HG02943 (cell line): ENCODE measurements at regions not wholly inside any gene's neighbourhood (a gene's known extent, or its start where the extent isn't known, plus 50 kb on each side); places are given as distances from the start of the nearest gene placed in this dataset.

Experiments used
- ATAC-seq: cut with Tn5 transposase; IDR thresholded peaks from one replicate; pipeline ENCODE4 v1.9.1; 2021; ENCODE audit warnings: mild to moderate bottlenecking, low read depth, moderate library complexity; ENCODE audit not compliant: unreplicated experiment

DNA sequence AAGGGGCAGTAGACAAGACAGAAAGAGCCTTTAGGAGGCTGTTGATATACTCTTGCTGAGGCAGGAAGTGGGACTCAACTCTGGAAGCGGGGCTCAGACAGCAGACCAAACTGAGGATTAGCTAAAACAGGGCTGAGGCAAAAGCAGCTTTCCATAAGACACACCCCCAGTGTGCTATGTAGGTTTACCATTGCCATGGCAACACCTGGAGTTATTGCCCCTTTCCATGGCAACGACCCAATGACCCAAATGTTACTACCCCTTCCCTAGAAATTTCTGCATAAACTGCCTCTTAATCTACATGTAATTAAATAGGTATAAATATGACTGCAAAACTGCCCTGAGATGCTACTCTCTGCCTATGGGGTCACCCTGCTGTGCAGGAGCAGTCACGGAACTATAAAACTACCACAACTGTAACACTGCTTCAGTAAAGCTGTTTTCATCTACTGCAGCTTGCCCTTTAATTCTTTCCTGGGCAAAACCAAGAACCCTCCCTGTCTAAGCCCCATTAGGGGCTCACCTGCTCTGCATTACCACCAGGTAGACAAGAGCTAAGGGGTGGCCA, 348.4 kb upstream of the PODXL start:
- no peak for ATAC-seq

DNA sequence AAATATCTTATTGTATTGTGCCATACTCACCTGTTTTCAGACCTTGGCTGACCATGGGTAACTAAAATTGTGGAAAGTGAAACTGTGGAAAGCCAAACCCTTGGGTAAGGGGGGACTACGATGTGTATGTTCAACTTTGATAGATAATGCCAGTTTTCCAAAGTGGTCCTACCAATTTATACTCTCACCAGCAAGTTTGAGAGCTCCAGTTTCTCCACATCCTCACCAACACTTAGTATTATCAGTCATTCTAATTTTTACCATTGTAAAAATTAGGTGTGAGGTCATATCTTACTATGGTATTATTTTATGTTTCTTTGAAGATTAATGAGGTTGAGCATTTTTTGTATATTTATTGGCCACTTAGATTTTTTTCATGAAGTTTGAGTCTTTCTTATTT, 346.9 kb upstream of the PODXL start:
- no peak for ATAC-seq

DNA sequence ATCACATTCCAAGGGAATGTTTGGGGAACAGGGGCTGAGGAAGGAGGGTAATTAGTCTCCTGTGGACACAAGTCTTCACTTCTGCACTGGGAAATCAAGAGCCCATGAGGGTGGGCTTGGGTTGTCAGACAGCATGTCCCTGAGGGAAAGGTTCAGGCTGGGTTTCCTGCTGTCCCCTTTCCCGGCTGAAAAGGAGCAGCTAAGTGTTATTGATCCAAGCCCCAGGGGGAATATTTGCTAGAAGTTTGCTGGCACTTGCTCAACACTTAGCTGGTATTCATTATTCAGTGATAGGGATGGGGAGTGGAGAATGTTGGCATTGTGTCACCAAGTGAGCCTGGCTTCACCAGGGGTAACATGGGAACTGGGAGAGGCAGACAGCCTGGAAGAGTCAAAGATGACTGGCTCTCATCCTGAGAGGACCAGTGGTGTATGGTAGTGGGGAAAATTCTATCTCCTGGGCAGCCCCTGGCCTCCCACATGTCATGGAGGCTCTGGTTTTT, 344.4 kb upstream of the PODXL start:
- no peak for ATAC-seq

DNA sequence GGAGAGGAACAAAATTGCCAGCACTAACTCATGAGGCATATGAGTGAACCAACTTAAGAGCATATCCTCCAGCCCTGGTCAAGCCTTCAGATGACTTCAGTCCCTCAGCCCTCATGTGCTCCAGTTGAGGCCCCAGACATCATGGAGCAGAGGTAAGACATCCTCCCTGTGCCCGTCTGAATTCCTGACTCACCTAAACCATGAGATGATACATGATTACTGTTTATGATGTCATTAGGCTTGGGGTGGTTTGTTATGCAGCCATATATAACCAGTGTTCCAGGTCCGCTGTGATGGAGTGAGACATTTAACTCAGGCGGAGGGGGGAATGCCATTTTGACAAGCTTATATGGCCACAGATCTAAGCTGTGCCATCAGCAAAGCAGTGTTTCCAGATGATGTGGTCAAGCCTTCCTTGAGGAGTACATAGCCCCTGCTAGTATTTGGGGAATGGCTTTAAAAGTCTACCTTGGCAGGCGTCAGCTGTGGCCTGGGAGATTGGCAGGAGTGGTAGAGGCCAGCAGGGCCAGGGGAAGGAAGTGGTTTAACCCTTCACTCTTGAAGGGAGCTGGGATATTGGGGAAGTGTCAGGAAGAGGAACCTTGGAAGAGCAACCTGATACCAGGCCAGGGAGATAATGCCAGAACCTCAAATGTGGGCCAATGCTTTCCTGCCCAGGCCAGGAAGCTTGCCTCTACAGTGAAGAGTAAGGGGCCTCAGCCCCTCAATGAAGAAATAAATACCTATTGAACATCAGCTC, 343.0 kb upstream of the PODXL start:
- ATAC-seq: no peak

DNA sequence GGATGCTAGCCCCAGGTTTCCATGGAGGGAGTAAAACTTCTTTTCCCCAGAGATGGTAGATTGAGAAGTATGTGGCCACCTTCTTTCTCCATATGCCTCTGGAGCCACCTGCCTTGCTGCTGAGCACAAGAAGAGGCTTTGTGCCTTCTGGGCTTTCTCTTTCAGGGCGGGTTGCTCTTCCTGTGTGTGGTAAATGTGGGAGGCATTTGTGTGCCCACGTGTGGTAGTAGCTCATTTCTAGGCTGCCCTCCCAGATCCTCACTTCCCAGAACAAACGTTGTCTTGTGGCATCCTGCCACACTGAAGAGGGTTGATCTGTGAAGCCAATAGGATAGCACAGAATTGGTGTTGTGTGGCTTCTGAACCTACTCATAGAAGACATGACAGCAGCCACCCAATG, 342.0 kb upstream of the PODXL start:
- no peak for ATAC-seq

DNA sequence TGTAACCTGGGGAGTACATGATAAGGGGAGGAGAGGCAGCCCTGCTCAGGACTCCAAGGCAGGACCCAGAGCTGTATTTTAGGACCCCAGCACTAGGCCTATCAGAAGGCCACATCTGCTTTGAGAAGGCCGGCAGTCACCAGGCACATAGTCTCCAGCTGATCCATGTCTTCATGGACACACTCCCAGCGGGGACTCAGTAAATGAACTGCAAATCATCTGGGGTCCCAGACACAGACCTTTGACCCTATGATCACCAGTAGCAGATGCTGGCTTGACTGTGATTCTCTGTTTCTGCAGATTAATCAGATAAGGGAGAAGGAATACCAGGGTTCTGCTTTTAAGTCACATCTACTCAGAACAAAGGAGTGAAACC, 341.4 kb upstream of the PODXL start:
- no peak for ATAC-seq

- no peak for ATAC-seq
These were observed 340.8 kb upstream of the PODXL start for GRCh38 chr7:131897016-131897789.

DNA sequence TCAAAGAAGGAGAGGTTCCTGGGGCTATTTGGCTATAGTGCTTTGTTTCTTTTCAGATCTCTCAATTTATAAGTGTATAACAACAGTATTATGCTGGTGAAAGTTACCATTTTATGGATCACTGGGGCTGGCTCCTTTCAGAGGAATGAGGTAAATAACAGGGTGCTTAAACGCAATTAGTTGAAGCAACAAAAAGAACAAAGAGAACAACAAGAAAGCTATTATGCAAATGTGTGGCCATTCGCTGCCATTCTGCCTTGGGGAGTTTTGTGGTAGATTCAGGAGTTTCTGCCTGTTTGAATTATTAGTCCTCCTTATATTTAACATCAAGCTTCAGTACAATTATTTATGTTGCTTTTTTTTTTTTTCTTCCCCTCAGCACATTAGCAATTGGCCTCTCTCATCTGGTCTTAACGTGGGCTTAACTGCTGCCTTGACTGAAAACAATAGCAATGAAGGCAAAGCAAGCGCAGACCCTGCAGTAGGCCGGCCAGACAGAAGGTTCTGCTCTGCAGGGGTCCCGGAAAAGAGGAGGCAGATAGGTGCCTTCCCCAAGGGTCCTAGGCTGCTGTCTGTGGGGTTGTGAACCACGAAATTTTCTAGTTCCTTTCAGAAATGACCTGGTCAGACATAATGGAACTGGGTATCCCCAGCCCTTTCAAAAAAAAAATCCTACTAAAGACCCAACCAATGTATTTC, 339.9 kb upstream of the PODXL start:
- no peak for ATAC-seq

DNA sequence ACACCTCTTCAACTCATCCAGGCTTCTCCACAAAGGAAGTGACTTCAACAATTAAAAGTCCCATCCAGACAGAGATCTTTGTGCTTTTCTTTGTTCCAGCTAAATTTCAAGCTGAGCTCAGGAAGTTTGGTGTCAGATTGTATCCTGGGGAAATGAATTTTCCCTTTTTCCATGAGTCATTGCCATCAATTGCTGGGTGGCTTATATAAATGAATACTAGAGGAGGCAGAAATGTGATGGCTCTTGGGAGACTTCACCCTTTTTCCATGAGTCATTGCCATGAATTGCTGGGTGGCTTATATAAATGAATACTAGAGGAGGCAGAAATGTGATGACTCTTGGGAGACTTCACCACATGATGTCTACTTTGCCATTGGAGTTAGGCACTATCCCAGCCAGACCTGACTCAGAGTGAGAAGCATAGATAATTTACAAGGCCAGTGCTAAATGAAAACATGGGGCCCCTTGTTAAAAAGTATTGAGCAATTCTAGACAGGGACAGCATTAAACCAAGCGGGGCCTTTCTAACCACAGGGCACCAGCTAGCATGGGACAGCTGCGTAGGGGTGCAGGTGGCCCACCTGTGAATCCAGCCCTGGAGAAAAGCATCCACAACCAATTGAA, 339.2 kb upstream of the PODXL start:
- no peak for ATAC-seq

- no peak for ATAC-seq
These were observed 337.4 kb upstream of the PODXL start for GRCh38 chr7:131893631-131894340.

DNA sequence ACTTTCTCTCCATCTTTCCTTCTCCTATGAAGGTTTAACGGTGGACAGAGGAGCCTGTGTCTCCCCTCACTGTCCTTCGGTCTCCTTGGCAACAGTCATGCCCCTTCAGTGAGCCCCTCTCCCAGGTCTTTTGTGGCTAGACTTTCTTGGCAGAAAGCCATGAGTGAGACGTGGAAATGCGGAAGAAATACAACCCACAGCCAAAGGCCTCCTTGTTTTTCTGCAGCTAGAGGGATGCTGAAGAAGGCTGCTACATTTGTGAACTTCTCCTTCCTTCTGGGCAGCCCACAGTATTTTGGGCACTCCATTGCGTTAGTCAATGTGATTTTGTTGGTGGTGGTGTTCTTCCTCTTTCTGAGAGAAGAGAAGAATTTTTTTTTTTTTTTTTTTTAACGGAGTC, 333.7 kb upstream of the PODXL start:
- no peak for ATAC-seq

- no peak for ATAC-seq
These were observed 333.2 kb upstream of the PODXL start for GRCh38 chr7:131889572-131890150.

GRCh38 chr7:131883769-131884168, 327.3 kb upstream of the PODXL start:
- ATAC-seq: no peak

DNA sequence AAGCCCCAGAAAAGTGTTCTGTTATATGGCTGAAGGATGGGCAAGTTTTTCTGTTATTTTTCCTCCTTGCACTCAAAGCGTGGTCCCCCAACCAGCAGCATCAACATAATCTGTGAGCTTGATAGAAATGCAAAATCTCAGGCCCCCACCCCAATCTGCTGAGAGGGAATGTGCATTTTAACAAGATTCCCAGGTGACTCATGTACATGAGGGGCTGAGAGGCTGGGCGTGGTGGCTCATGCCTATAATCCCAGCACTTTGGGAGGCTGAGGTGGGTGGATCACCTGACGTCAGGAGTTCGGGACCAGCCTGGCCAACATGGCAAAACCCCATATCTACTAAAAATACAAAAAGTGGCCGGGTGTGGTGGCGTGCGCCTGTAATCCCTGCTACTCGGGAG, 326.8 kb upstream of the PODXL start:
- no peak for ATAC-seq

DNA sequence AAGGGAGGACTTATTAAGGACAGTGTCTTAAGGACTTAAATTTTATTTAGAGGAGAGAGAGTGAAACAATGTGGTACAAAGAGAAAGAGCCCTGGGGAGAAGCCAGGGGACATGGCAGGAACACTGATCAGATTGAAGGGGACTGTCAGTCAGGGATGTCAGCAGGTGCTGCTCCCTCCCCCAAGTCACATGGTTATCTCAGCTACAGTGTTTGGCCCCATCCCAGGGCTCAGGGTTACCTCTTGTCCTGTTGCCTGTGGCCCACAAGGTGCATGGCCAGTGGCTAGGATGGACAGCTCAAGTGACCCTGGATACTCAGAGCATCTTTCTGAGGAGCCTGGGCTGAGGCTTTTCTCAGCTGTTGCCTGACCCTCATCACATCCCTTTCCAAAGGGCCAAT, 325.9 kb upstream of the PODXL start:
- no peak for ATAC-seq

- ATAC-seq: no peak
These were observed 323.6 kb upstream of the PODXL start for GRCh38 chr7:131880078-131880477.

- ATAC-seq: no peak
These were observed 323.0 kb upstream of the PODXL start for GRCh38 chr7:131879424-131879823.

DNA sequence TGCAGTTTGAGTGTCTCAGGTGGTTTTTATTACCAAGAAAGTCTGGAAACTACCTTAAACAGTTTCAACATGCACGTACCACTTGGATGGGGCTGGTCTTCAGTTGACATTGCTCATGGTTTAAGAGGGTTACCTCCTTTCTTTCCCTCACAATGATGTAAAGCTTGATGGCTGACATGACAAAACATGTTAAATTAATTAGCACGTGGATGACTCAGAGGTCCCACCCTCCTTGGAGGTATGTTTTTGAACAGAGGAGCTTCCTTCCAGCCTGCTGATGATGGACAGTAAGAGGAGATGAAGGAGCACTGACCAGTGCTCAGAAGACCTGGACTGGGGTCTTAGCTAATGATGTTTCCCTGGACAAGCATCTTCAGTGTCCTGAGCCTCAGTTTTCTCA, 322.3 kb upstream of the PODXL start:
- no peak for ATAC-seq

GRCh38 chr7:131873581-131873980, 317.2 kb upstream of the PODXL start:
- ATAC-seq: no peak

DNA sequence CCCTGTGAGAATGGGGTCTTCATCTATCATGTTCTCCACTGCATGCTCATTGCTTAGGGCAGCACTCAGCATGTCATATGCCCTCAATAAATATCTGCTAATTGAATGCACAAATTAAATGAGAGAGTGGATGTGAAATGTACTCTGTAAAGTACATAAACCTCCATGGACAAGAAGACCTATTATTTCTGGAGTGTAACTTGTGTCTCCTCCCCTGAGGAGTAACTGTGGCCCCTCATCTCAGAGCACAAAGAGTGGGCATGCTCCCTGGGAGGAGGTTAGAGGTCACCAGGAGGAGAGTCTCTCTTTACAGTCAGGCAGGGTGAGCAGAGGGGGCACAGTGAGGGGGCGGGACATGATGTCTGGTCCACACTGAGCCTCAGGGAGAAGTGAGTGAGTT, 313.6 kb upstream of the PODXL start:
- no peak for ATAC-seq
